GM12864 (cell line): ENCODE measurements at regions not wholly inside any gene's neighbourhood (a gene's known extent, or its start where the extent isn't known, plus 50 kb on each side); places are given as distances from the start of the nearest gene placed in this dataset.

ENCODE experiments used
- DNase-seq: peaks from one replicate; pipeline ENCODE4 v3.0.0-alpha.2; 2011; ENCODE audit warnings: low read depth
- H3K4me3 ChIP-seq: 2 replicates; pipeline ENCODE4 v1.5.1; 2011; ENCODE audit warnings: mild to moderate bottlenecking, low read depth, low read length, control low read depth
- TF ChIP-seq, protein P1 (sequence below): IDR thresholded peaks from 2 replicates; pipeline ENCODE4 v1.5.1; 2011; ENCODE audit warnings: low read depth, mild to moderate bottlenecking, moderate library complexity, low read length, control low read depth, inconsistent platforms; ENCODE audit errors: missing control alignments

DNA sequence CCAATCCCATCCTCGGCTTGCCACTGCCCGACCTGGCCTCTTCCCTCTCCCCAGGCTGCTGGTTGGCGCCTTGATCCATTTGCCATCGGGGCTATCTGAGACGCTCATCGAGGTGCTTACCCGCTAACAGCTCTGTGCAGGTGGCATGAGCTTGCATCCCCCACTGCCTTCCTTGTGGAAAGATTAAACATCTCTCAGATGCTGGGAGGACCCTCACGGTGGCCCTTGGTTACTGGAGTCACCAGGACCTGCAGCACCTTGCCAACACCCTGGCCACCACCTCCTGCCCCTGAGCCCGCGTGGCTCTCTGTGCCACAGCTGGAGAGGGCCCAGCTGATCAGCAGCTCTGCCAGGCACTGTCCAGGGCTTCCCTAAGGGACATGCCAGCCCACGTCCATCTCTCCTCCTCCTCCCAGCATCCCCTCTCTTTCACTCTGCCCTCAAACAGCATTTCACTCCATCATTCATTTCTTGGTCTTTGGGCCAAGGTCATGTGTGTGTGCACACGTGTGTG lies 249.6 kb downstream of the RBFOX3 start:
- DNase-seq, result no peak
- TF ChIP-seq, protein P1, sequence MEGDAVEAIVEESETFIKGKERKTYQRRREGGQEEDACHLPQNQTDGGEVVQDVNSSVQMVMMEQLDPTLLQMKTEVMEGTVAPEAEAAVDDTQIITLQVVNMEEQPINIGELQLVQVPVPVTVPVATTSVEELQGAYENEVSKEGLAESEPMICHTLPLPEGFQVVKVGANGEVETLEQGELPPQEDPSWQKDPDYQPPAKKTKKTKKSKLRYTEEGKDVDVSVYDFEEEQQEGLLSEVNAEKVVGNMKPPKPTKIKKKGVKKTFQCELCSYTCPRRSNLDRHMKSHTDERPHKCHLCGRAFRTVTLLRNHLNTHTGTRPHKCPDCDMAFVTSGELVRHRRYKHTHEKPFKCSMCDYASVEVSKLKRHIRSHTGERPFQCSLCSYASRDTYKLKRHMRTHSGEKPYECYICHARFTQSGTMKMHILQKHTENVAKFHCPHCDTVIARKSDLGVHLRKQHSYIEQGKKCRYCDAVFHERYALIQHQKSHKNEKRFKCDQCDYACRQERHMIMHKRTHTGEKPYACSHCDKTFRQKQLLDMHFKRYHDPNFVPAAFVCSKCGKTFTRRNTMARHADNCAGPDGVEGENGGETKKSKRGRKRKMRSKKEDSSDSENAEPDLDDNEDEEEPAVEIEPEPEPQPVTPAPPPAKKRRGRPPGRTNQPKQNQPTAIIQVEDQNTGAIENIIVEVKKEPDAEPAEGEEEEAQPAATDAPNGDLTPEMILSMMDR, result no peak

DNA sequence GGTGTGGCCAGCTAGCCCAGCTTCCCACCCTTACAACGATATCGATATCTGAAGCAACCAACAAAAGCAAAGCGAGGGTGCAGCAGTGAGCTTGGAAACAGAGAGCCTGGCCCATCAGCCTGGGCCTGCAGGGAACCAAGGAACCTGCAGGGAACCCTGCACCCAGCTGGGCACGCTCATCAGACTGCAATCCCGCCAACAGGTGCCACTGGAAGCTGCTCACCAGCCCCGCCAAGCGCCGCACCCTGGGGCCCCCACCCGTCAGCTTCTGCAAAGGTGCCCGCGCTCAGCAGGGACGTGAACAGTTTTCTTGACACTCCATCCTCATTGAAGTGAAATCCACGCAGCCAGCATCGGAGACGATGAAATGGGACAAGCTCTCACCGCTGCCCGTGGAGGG lies 250.7 kb downstream of the RBFOX3 start:
- no peak for DNase-seq
- no peak overlapping the region for H3K4me3 ChIP-seq
- TF ChIP-seq, protein P1, result no peak

More for the DNA sequence above, 249.6 kb downstream of the RBFOX3 start:
- no peak overlapping the region for H3K4me3 ChIP-seq

DNA sequence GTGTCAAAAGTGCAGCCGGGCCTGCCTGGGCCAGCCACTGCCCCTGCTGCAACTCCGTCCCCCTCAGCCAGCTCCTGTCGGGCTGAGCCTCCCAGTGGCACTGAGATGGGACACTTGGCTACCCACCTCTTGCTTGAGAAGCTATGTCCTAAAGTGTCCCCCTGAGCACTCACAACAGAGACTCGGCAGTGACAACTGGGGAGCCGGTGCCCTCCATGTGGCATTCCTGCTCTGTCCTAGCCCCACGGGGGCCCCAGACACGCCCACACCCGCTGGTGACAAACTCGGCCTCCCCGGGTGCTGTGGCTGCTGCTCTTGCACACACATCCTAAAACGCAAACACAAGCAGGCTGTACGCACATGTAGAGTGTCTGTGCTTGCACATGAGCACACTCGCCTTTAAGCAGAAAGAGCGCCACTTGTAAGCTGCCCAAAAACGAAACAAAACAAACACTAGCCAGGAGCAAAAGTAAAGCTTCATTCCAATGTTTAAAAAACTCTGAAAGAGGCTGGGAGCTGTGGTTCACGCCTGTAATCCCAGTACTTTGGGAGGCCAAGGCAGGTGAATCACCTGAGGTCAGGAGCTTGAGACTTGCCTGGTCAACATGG lies 253.9 kb downstream of the RBFOX3 start:
- no peak overlapping the region for H3K4me3 ChIP-seq
- DNase-seq, result no peak
- TF ChIP-seq, protein P1, result no peak

DNA sequence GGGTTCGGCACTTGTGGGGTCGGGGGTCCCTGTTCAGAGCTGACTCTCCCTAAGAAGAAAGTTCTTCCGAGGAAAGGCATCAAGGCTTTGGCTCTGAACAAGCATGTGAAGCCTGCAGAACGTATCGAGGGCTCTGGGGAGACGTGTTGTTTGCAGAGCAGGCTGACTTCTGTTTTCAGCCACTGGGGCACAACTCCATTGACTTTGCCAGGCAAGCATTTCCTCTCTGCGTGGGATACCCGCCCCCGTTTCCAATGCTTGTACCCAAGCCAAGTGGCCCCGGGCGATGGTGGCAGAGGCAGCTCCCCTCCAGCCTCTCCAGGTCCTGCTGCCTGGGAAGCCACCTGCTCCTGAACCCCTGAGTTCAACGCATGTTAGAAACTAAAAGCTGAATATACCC lies 255.7 kb downstream of the RBFOX3 start:
- H3K4me3 ChIP-seq, result no peak overlapping the region
- no peak for DNase-seq
- TF ChIP-seq, protein P1, result no peak

DNA sequence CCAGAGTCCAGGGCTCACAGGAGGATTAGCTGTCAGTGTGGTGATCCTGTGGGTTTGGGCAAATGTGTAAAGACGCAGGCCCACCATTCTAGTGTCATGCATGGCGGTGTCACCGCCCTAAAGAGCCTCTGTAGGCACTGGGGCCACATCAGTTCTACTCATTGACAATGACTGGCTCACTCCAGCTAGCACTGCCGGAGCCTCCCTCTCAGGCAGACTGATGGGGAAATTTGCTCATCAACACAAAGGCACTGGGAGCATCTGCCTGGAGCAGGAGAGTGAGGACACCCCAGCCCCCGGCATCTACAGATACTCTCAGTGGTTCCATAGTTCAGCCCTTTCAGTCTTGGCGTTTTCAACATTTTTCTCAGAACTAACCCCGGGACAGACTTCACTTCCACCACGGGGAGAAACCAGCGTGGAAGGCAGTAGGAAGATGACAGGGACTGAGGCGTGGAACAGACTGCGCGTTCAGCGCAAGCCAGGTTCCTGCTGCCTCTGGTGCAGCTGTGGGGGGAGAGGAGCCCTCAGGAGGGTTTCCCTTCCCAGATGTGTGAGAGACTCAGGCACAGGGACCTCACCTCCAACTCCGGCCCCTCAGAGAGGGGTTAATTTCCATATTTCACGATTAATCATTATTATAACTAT lies 256.6 kb downstream of the RBFOX3 start:
- TF ChIP-seq, protein P1, result no peak
- no peak for DNase-seq
- H3K4me3 ChIP-seq, result no peak overlapping the region

DNA sequence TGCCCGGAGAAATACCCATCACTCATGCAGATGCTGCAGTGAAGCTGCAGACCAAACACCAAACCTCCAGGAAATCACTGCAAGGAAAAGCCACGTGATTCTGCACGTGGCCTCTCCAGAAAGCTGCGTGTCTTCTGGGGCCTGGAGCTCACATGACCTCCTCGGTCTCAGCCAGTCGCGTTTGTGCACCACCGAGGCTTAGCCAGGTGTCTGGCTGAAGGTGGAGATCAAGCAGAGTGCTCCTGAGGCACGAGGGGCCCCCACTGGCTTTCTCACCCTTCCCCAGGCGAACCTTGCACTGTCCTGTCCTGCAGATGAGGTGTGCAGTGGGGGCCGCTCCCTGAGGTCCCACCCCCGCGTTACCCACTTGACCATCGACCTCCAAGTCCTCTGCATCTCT lies 257.3 kb downstream of the RBFOX3 start:
- no peak for DNase-seq
- no peak overlapping the region for H3K4me3 ChIP-seq
- TF ChIP-seq, protein P1, result no peak
